ENCODE measurements at regions not wholly inside any gene's neighbourhood (a gene's known extent, or its start where the extent isn't known, plus 50 kb on each side); places are given as distances from the start of the nearest gene placed in this dataset.

- TF ChIP-seq CTCF (IDR thresholded peaks at IDR 0.05) (no peak), EP300 (IDR thresholded peaks at IDR 0.05) (no peak), POLR2AphosphoS5 (IDR thresholded peaks at IDR 0.05) (no peak), POLR2A (IDR thresholded peaks at IDR 0.05) (no peak)
- WGBS, result 74% methylated on average over 2 of the region's 2 CpGs
- Histone ChIP-seq H3K36me3 (no peaks in the 10 kb centered on the region), H3K9me3 (no peaks in the 10 kb centered on the region), H3K4me1 (no peaks in the 10 kb centered on the region), H3K27me3 (no peaks in the 10 kb centered on the region), H3K27ac (no peak overlapping the region), H3K4me3 (no peak overlapping the region)
- no peak for DNase-seq (ENCODE audit: low spot score in 2 of 2)
Measured at GRCh38 chr4:156073976-156074375, 120.3 kb upstream of the CTSO start.

DNA sequence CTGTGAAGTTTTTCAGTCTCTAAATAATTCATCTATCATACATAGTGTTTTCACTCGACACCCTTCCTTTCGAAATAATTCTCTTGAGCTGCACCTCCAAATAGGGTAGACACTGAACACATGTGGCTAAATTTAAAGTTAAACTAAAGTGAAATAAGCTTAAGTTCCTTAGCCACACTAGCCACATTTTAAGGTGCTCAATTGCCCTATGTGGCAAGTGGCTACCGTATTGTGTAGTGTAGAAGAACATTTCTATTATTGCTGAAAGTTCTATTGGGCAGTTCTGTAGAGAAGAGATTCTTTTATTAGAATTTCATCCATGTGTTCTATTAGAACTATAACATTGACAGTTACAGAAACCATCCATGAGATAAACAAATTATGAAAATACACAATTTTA, 107.0 kb upstream of the CTSO start:
- 94% methylated on average over 3 of the region's 3 CpGs for WGBS
- Histone ChIP-seq H3K36me3 (no peaks in the 10 kb centered on the region), H3K27me3 (no peaks in the 10 kb centered on the region), H3K9me3 (no peaks in the 10 kb centered on the region), H3K4me1 (no peaks in the 10 kb centered on the region), H3K4me3 (no peak overlapping the region), H3K27ac (no peak overlapping the region)
- no peak for TF ChIP-seq POLR2A (IDR thresholded peaks at IDR 0.05)
- TF ChIP-seq CTCF (IDR thresholded peaks at IDR 0.05), result no peak
- TF ChIP-seq EP300 (IDR thresholded peaks at IDR 0.05), result no peak
- no peak for TF ChIP-seq POLR2AphosphoS5 (IDR thresholded peaks at IDR 0.05)
- no peak for DNase-seq (ENCODE audit: low spot score in 2 of 2)

DNA sequence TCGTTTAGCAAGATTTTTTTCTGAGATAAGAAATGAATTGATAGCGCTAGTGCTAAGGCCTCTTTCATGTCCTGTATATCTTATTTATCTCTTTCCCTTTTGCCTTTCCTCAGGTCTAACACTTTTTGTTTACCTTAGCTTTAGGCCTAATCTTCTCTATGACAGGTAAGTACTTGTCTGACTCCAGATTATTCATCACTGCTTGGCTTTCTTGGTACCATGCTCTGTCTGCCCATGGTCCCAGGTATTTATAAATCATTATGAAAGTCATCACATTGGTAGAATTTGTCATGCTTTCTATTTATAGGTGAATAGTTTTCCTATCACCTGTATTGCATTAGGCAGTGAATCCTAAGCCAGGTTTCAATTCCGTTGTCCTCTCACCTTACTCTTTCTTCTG, 99.5 kb upstream of the CTSO start:
- TF ChIP-seq POLR2A (IDR thresholded peaks at IDR 0.05) (no peak), EP300 (IDR thresholded peaks at IDR 0.05) (no peak), POLR2AphosphoS5 (IDR thresholded peaks at IDR 0.05) (no peak), CTCF (IDR thresholded peaks at IDR 0.05) (no peak)
- Histone ChIP-seq H3K9me3 (no peaks in the 10 kb centered on the region), H3K27me3 (no peaks in the 10 kb centered on the region), H3K4me1 (no peaks in the 10 kb centered on the region), H3K36me3 (no peaks in the 10 kb centered on the region), H3K27ac (no peak overlapping the region), H3K4me3 (no peak overlapping the region)
- DNase-seq (ENCODE audit: low spot score in 2 of 2), result no peak
- 45% methylated on average over 3 of the region's 3 CpGs for WGBS

GRCh38 chr4:156052116-156052515, 98.5 kb upstream of the CTSO start:
- Histone ChIP-seq H3K36me3 (no peaks in the 10 kb centered on the region), H3K27ac (no peak overlapping the region), H3K9me3 (no peaks in the 10 kb centered on the region), H3K4me3 (no peak overlapping the region), H3K4me1 (no peaks in the 10 kb centered on the region), H3K27me3 (no peaks in the 10 kb centered on the region)
- WGBS, result 69% methylated on average over 2 of the region's 2 CpGs
- no peak for DNase-seq (ENCODE audit: low spot score in 2 of 2)
- TF ChIP-seq POLR2A (IDR thresholded peaks at IDR 0.05) (no peak), POLR2AphosphoS5 (IDR thresholded peaks at IDR 0.05) (no peak), EP300 (IDR thresholded peaks at IDR 0.05) (no peak)

DNA sequence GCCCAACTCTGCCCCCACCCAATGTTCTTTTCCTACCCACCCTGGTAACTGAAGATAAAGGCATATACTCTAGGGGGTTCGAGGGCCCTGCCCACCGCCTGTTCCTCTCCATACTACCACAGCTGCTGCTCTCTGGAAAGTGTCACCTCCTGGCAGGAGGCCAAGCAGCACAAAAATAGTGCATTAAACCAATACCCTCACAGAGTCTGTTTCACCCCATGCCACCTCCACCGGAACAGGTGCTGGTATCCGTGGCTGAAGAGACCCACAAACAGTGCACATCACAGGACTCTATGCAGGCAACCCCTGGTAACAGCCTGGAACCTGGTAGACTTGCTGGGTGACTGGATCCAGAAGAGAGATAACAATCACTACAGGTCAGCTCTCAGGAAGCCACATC, 85.1 kb upstream of the CTSO start:
- 85% methylated on average over 2 of the region's 4 CpGs for WGBS
- Histone ChIP-seq H3K27me3 (no peaks in the 10 kb centered on the region), H3K4me1 (no peaks in the 10 kb centered on the region), H3K27ac (no peak overlapping the region), H3K4me3 (no peak overlapping the region), H3K36me3 (no peaks in the 10 kb centered on the region), H3K9me3 (no peaks in the 10 kb centered on the region)
- DNase-seq (ENCODE audit: low spot score in 2 of 2), result no peak
- TF ChIP-seq POLR2A (IDR thresholded peaks at IDR 0.05) (no peak), EP300 (IDR thresholded peaks at IDR 0.05) (no peak)

DNA sequence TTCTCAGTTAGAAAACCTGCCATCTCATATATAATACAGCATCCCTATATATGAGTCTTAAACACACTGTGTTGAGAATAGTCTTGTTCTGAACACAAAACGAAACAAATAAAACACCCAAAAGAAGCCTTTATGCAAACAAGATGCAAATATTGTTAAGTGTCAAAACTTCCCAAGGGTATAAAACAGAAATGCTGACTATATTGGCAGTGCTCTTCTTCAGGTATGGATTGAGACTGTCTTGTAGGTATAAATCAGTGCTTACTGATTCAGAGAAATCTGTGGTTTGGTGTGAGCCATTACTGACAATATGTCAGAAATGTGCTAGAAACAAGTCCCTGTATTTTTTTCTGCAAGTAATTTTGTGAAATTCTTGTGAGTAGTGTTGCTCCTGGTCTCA, 82.8 kb upstream of the CTSO start:
- no peak overlapping the region for H3K4me3 ChIP-seq
- no peaks in the 10 kb centered on the region for H3K36me3 ChIP-seq
- no peaks in the 10 kb centered on the region for H3K4me1 ChIP-seq
- 76% methylated on average over 1 of the region's 1 CpG for WGBS
- no peak for DNase-seq (ENCODE audit: low spot score in 2 of 2)
- no peak overlapping the region for H3K27ac ChIP-seq
- no peaks in the 10 kb centered on the region for H3K9me3 ChIP-seq
- TF ChIP-seq POLR2AphosphoS5 (IDR thresholded peaks at IDR 0.05), result no peak
- no peak for TF ChIP-seq CTCF (IDR thresholded peaks at IDR 0.05)
- no peak for TF ChIP-seq EP300 (IDR thresholded peaks at IDR 0.05)
- TF ChIP-seq POLR2A (IDR thresholded peaks at IDR 0.05), result no peak
- no peaks in the 10 kb centered on the region for H3K27me3 ChIP-seq

All from suprapubic skin (tissue), 4 donors.